ENCODE measurements at regions not wholly inside any gene's neighbourhood (a gene's known extent, or its start where the extent isn't known, plus 50 kb on each side); places are given as distances from the start of the nearest gene placed in this dataset.
A peak's percentile ranks its signal among the peaks of the same experiment; 100 is the strongest.

GRCh38 chr10:92747066-92747465, 57.3 kb downstream of the HHEX start:
- DNase-seq, result no peak

DNA sequence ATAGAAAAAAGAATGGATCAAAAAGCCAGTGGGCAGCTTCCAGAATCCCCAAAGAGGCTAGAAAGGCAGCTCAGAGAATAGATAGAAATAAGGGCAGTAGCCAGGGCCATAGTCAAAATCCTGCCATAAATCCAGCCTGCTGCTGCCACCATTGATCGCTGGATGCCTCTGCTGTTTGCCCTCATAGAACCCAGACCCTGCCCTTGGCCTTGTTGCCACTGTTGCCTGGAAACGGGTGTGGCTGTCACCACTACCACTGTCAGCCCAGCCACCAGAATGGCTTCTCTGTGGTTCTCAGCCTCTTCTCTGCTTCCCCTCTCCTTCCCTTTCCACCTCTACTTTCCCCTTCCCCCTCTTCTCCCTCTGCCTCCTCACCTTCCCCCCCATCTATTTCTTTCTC, 57.8 kb downstream of the HHEX start:
- no peak for DNase-seq

DNA sequence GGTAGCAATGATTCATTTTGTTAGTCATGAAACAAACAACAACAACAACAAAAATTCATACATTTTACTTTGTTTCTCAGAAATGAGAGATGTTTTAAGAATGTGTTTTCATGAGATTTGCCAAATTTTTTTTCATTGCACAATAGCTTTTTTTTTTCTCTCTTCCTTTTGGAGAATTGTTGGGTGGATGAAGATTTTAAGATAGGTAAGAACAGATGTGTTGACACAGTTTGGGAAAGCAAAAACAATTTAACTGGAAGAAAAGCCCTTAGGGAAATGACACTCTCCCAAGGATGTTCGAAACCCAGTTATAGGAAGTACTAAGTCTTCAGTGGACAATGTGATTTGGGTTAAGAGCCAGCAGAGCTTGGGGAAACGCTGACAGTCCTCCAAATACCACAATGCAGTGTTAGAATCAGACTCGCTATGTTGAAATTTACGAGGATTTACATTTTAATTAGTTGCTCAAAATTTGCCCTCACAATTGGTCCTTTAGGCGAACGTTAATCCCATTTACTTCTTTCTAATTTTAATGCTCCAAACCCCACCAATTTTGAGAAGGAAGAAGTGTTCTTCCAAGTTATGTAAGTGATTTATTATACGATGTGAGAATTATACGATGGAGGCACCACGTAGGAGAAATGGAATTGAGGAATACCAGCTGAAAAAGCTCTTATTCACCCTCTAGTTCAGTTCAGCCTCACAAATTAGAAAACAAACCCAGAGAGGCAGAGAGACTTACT, 61.2 kb downstream of the HHEX start:
- DNase-seq, result peak; percentile 48 to 76 (median 64)

GRCh38 chr10:92751534-92751811, 61.7 kb downstream of the HHEX start:
- DNase-seq, result no peak

DNA sequence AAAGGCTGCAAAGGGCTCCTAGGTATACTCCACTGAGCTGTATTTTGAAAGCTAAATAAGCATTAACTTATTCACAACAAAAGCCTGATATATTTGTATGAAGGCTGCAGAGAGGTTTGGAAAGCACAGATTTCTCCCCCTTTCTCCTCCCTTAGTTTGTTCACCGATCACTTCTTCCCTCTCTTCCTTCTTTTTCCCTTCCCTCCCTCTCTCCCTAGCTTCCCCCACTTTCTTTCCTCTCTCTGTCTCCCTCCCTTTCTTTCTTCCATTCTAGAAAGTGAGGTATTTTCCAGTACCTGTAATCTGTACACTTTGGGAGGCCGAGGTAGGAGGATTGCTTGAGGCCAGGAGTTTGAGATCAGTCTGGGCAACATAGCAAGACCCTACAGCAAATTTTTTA, 62.1 kb downstream of the HHEX start:
- DNase-seq, result no peak

DNA sequence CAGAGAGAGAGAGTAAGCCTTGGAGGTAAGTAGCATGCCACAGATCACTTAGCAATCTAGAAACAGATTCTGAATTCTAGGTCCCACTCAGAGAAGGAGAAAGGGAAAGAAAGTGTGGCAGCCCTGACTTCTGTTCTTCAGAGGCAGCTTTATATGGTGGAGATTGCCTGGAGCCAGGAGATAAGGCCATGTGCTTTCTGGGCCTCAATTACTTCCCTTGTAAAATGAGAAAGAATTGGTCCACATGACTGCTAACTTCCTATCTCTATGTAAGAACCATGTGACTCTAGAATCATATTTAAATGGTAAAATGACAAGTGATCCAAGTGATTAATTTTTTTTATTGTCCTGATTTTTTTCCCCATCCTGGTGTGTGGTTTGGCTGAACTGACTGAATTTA, 64.1 kb downstream of the HHEX start:
- peak in 1 of 4 experiments; percentile 39 for DNase-seq

DNA sequence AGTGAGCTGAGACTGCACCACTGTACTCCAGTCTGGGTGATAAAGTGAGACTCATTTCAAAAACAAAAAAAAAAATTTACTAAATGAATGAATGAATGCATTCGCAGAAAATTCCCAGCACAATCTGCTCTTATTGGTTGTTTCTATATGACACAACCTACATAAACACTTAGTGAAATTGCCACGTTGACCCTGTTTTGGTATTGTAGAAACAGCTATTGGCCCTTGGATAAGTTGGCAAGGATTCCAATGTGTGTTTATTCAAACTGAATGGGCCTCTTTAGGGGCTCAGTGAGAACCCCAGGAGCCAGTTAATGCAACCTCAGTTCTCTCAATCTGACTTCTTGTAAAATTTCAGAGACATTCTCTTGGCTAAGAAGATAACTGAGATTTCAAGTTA, 66.0 kb downstream of the HHEX start:
- no peak for DNase-seq

- peak; percentile 24 to 71 (median 56) for DNase-seq
Observed at GRCh38 chr10:92756201-92757065, 66.7 kb downstream of the HHEX start.

GRCh38 chr10:92757066-92757710, 67.4 kb downstream of the HHEX start:
- DNase-seq, result peak; percentile 92 to 97 (median 94)

DNA sequence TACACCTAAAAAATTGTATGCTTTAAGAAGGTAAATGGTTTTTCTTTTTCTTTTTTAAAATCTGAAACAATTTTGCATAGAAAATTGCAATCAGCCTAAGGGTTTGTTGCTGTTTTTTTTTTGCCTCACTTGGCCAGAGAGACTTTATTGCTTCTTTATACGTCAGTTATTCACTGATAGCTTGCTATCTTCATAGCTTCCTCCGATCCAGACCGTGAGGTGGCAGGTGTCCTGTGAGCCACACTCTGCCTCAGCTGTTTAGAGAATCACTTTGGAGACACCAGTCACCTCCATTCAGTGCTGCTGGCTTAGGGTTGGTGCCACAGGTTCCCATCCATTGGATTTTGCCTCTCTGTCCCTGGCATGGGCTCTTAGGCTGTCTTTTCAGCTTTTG, 68.0 kb downstream of the HHEX start:
- no peak for DNase-seq

GRCh38 chr10:92758594-92758993, 68.8 kb downstream of the HHEX start:
- no peak for DNase-seq

DNA sequence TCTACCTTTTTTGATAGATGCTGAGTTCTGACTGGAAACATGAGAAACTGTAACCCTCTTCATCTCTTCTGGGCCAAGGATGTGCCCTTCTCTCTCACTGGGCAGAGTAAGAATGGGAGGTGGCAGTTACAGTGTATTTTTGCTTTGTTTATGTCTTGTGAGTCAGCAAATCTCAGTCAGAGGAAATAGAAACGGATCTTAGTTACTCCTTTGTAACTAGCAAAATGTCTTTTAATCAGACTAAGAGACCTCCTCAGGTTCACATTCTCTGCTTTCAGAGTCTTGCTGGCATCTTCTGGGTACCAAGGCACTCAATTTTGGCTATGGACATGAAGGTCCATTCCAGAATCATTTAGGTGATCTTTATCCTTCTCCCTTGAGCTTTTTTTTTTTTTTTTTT, 70.9 kb downstream of the HHEX start:
- DNase-seq, result peak in 3 of 4 experiments; percentile 3 to 57 (median 30)

DNA sequence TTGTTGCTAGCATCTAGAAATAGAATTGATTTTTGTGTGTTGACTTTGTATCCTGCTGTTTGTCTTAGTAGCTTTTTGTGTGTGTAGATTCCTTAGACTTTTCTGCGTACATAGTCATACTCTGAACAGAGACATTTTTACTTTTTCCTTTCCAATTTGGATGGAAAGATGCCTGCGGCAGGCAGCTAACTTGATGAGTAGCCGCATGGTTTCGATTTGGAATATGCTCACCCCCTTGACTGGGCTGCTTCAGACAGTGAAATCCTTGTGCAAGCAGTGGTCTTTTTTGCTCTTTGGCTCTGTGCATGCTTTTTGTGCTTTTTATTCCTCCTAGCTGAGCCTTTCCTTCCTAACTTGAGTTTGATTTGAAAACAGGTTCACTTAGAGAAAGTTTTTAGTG, 71.8 kb downstream of the HHEX start:
- no peak for DNase-seq

- DNase-seq, result no peak
Observed at GRCh38 chr10:92763634-92764155, 73.9 kb downstream of the HHEX start.

DNA sequence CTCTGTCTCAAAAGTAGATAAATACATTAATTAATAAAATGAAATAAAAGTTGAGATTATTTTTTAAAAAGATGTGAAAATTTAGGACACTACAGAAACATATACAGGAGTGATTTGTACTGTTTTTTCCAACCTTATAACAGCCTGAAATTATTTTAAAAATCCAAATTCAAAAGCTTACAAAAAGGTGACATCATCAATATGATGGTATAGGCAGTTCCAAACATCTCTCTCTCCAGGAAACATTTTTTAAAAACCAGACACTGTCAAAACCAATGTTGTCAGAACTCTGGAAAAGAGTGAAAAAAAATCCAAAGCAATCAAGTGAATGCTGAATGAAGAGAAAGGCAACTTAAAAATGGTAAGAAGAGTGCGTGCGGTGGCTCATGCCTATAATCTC, 76.7 kb downstream of the HHEX start:
- DNase-seq, result no peak

DNA sequence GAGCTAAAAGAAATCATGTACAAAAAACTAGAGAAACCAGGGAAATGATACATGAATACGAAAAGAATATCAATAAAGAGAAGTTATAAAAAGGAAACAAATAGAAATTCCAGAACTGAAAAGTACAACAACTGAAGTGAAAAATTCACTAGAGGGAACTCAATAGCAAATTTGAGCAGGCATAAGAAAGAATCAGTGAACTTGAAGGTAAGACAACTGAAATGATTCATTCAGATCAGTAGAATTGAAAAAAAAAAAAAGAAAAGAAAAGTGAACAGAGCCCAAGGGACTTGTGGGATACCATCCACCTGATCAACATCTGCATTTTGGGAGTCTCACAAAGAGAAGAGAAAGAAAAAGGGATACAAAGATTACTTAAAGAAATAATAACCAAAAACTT, 78.3 kb downstream of the HHEX start:
- DNase-seq, result no peak

DNA sequence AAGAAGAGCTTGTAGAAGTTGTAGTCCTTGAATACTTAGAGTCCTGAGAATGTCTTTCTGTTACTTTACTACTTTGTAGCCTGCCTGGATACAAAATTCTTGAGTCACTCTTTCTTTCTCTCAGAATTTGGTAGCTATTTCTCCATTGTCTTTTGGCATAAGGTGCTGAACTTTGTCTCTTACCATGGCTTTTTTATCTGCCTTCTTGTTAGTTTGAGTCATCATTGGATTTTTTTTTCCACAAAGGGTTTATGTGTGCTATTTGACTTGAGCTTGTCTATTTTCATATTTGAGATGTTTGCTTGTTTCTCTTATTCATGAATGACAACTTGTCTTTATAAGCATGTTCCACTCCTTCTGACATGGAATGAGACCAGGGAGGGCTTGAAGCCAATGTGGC, 74.5 kb upstream of the EXOC6 start:
- no peak for DNase-seq

DNA sequence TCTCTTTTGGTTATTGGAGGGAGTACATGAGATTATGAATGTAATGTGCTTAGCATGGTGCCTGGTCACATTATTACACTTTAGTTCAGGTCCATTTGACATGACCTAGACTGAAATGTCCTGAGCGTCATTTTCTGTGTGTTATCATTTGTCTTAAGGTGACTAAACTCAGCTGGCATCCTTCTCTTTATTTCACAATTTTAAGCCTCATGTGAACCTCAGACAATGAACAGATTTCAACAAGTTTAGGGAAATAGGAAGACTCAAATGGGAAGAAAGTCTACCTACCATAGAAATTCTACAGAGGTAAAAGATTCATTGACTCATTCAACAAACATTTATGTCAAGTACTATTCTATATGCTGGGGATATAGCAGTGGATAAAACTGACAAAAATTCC, 70.2 kb upstream of the EXOC6 start:
- no peak for DNase-seq

GRCh38 chr10:92785118-92785517, 63.2 kb upstream of the EXOC6 start:
- no peak for DNase-seq

DNA sequence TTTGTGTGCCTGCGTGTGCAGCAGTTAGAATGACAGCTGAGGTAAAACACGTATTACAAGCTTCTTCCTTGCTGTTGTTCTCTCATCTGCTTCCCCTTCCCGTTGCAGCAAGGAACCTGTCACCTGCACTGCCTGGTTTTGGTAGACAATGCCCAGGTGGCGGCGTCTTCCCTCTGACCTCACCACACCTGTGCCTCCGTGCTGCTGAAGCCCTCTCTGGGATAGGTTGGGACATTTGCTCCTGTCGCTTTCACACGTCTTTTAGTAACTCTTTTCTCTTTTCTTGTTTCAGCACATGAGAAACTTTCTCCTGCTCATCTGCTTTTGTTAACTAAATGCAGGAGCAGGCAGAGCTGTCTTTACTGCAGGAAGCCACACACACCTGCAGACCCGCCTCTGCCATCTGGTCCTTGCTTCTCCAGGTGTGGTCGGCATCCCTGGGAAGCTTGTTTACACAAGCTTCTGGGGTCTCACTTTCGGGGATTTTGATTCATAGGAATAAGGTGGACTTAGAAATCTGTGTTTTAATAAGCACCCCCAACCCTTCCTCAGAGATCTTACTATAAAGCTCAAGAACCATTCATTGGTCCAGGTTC, 60.7 kb upstream of the EXOC6 start:
- no peak for DNase-seq

GRCh38 chr10:92789067-92789466, 59.3 kb upstream of the EXOC6 start:
- no peak for DNase-seq

DNA sequence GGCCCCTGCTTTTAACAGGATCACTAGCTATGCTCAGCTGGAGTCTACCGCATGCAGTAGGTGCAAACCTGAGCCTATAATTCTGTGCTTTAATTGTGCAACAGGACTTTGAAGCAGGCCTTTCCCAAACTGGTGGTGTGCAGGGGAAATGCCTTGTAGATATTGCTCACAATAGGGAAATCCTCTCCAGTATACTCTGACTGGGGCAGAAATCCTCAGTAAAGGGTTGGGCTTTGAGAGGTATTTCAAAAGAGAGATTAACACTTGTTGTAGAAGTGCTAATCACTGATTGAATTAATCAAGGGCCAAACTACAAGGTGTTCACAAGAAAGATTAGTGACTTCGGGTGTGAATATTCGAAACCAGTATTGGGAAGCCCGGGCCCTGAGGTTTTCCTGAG, 58.5 kb upstream of the EXOC6 start:
- peak in 3 of 4 experiments; percentile 7 to 27 (median 20) for DNase-seq

- DNase-seq, result peak; percentile 3 to 80 (median 60)
Observed at GRCh38 chr10:92790440-92790839, 57.9 kb upstream of the EXOC6 start.

All from suppressor macrophage (primary cell).